ENCODE measurements at regions not wholly inside any gene's neighbourhood (a gene's known extent, or its start where the extent isn't known, plus 50 kb on each side); places are given as distances from the start of the nearest gene placed in this dataset.
"Not testable (repeated sequence)": the region's sequence is repeated elsewhere in the genome, so short reads cannot be mapped to it uniquely, and the experiment has no call there.

DNA sequence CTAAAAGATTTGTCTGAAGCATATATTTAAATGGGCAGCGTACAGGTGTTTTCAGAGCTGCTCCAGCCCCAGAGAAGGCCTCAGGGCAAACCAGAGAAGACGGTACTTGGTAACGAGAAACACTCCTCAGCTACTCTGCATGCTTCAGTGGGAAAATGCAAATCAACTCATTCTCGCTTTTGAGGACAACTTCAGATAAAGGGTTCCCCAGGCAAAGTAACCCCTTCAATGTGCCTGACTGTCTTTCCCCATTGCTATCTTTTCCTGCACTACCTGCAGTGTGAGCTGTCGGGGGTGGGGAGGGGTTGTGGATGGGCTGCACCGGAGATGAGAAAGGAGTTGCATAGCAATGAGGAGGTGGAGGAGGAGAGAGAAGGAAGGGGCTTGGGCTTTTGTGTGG, 339.7 kb upstream of the CLINT1 start:
- DNase-seq (ENCODE audit: low read depth): no peak

DNA sequence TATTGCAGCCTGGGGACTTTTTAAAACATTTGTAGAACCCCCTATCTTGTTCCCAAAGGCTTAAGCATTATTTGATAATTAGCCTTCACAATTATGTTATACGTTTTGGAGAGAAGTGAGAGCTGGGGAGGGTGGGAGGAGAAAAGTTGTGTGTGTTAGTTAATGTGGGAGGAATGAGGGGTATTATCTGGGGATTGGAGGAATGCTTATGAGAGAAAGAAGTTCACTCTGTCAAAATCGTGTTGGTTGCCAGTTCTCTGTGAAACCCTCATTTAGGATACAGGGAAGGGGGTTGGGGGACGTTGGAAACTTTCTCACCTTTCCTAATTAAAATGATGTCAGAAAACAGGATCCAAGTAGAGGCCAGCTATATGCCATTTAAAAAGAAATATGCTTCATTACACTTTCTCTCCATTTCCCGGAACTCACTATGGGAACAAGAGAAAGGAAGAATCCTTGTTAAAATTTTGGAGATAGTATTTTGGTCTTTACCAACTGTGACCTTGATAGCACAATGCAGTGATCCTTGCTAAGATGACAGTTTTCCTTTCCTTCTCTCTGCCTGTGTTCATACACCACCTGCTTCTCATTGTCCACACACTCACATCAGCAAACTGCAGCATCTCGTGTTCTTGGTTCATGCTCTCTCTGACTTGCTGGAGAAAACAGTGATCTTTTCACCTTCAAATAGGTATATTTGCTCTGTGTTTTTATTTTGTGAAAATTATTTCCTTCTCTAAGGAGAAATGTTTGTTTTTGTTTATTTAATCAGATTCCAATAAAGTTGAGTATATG, 336.7 kb upstream of the CLINT1 start:
- DNase-seq (ENCODE audit: low read depth): no peak

- no peak for DNase-seq (ENCODE audit: low read depth)
Measured at GRCh38 chr5:158194561-158194976, 335.6 kb upstream of the CLINT1 start.

GRCh38 chr5:158193395-158193794, 334.4 kb upstream of the CLINT1 start:
- DNase-seq (ENCODE audit: low read depth): not testable (repeated sequence)

DNA sequence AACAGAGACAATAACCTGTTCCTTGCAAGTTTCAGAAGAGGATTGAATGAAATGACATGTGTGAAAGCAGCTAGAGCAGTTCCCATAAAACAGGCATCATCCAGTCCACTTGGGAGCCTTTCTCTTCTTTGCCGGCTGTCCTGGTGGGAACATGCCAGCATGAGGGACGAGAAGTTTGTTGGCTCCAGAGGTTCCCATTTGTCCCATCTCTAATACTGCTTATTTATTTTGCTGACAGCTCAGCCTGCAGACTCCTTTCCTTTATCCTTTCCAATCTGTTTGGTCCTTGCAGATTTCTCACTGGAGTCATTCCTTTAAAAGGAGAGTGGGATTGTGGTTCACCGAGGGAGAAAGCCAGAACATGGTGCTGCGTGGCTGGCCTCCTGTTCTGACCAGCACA, 321.5 kb upstream of the CLINT1 start:
- no peak for DNase-seq (ENCODE audit: low read depth)

GRCh38 chr5:158179271-158179670, 320.3 kb upstream of the CLINT1 start:
- DNase-seq (ENCODE audit: low read depth): no peak

- no peak for DNase-seq (ENCODE audit: low read depth)
Measured at GRCh38 chr5:158178535-158178934, 319.6 kb upstream of the CLINT1 start.

DNA sequence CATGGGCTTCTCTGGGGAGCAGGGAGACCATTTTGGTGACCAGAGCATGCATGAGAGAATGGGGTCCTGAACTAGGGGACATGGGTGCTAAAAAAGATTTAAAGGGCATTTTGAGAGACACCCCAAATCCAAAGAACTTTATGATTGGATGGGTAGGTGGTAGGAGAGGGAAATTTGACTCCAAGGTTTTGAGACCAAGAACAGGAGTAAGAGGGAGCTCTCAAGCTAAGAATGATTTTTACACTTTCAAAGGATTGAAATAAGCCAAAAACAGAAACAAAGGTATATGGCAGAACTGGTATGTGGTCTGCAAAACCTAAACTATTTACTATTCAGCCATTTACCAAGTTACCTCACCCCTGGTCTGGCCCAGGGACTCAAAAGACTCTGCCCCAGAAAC, 318.2 kb upstream of the CLINT1 start:
- DNase-seq (ENCODE audit: low read depth): no peak

- DNase-seq (ENCODE audit: low read depth): no peak
Measured at GRCh38 chr5:158175934-158176481, 317.1 kb upstream of the CLINT1 start.

GRCh38 chr5:158174918-158175851, 316.2 kb upstream of the CLINT1 start:
- peak; percentile 38 for DNase-seq (ENCODE audit: low read depth)

GRCh38 chr5:158174026-158174425, 315.1 kb upstream of the CLINT1 start:
- DNase-seq (ENCODE audit: low read depth): no peak

DNA sequence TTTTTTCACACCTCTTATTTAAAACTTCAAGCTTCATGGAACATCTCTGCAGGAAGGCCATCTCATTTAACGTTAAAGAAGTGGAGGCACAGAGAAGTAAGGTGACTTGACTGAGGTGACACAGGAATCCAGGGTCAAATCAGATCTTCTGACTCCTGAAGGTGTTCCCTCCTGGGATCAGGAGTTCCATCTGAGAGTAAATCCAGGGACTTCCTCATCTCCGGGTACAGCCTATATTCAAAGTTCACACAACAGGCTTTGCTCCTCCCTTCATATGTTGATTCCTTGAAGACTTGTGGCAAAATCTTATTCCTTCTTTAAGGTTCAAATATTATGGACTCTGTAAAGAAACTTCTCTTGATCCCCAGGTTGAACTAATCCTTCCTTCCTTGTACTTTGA, 313.1 kb upstream of the CLINT1 start:
- no peak for DNase-seq (ENCODE audit: low read depth)

GRCh38 chr5:158170534-158170933, 311.6 kb upstream of the CLINT1 start:
- DNase-seq (ENCODE audit: low read depth): no peak

GRCh38 chr5:158170060-158170459, 311.1 kb upstream of the CLINT1 start:
- DNase-seq (ENCODE audit: low read depth): no peak

DNA sequence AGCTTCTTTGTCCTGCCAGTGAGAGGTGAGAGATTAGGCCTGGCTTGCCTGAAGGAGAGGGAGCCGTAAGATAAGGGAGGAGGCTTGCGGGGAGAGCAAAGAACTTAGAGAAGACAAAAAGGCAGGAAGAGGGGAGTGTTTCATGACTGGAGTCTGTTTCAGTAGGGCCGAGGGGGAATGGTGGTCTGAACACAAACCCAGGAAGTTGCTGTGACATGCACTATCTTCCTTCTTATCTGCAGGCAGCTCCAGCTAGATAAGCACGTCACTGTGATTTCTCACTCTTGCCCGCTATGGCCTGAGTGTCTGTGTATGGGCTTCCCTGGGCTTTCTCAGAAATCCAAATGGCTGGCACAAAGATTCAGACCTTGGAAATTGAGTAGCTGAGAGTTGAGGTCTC, 307.5 kb upstream of the CLINT1 start:
- DNase-seq (ENCODE audit: low read depth): no peak

GRCh38 chr5:158165647-158166046, 306.7 kb upstream of the CLINT1 start:
- no peak for DNase-seq (ENCODE audit: low read depth)

DNA sequence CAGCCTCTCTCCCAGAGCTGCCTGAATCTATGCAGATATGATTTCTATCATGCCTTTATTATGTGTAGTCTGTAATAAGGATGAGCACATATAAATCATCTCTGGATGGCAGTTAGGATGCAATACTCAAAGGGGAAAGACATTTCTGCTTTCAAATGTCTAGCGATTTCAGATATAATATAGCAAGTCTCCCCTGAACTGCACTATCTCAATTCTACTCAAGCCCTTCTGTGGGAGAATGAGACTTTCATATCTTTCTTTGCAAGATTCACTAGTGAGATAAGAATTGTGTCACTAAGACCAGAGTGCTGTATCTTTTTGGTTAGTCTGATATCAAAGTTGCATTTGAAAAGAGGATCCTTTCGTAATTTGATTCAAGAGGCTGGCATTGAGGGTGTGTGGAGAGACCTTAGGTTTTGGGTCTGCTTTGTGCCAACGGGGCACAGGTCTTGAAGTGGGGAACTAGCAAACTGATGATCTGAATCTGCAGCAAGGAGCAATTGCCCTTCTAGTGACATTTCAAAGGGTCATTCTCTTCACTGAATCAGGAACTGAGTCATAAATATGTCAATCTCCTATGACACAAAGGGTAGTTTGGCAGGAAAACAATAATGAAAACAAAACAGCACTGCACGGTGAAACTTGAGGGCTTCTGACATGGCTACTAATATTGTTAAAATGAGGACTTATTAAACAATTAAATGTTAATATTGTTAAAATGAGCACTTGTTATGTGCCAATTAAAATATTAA, 305.5 kb upstream of the CLINT1 start:
- DNase-seq (ENCODE audit: low read depth): no peak

DNA sequence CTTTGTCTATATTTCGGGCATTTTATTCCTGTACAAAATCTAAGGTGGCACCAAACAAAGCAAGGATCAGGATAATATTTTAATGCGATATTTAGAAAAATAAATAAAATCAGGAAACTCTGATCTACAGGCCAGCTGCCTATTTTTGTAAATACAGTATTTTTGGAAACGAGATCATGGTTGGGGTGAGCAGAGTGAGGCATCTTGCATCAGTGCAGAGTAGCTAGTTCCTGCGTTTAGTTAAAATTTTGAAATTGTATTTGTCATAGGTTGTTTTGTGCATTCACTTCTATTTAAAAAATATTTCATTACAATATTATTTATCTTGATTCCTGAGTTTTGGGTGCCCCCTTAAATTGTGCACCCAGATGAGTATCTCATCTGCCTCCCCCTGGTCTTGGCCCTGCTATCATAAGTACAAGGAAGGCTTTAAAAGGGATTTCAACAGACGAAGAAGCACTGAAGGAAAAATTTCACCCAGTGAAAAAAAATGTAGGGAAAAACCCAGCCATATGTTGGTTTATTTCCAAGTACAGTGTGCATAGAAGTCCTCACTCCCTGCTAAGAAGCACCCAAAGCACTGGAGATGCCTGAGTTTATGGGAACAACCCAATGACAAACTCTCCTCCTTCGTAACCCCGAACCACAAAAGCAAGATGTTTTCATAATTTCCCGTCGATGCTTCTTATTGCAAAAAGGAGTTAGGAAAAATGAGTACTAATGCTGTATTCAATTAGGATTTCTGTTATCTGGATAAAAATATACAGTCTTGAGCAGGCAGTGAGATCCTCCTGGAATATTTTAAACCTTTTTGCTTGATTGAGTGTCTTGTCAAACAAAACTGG, 304.7 kb upstream of the CLINT1 start:
- no peak for DNase-seq (ENCODE audit: low read depth)

- DNase-seq (ENCODE audit: low read depth): no peak
Measured at GRCh38 chr5:158162479-158163034, 303.6 kb upstream of the CLINT1 start.

DNA sequence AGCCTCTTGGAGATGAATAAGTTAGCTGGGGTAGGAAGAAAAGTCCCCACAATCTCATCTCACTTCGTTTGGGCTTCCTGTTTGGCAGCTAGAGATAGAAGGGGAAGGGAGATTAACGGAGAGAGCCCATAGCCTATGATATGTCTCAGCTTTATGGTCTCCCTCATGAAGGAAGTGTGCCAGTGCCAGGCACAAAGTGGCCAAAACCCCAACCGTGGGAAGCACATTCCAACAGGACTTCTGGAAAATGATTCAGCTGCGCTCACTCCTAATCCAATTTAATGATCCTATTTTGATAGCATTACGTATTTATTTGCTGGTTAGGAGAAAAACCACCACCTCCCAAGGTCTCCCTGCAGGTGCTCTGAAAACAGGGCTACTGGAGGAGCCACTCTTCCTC, 303.1 kb upstream of the CLINT1 start:
- no peak for DNase-seq (ENCODE audit: low read depth)

DNA sequence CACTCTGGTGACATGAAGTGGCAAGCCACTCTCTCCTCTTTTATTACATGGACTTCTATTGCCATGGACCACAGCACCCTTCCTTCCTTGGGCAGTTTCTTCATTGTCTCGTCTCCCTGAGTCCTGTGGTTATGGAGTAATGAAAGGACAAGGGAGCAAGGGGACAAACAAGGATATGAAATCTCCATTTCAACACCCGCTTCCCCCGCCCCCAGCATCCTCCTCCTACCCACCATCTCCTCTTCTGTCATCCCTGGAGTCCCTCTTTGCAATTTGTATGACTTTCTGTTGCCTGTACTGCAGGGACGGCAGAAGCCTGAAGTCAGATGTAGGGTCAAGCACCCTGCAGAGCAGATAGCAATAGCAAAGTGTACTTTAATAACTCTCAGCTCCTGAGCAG, 300.7 kb upstream of the CLINT1 start:
- no peak for DNase-seq (ENCODE audit: low read depth)

Measured in activated T-cell treated with anti-CD3 and anti-CD28 coated beads for 48 hours (primary cell).